Mesendoderm (in vitro differentiated cells): ENCODE measurements at regions not wholly inside any gene's neighbourhood (a gene's known extent, or its start where the extent isn't known, plus 50 kb on each side); places are given as distances from the start of the nearest gene placed in this dataset.
"Not testable (repeated sequence)": the region's sequence is repeated elsewhere in the genome, so short reads cannot be mapped to it uniquely, and the experiment has no call there.

Source experiments
- DNase-seq: peaks from one replicate; pipeline ENCODE4 v3.0.0; 2013
- H2AK5ac ChIP-seq: 2 replicates; pipeline ENCODE4 v1.6.1; 2013; ENCODE audit warnings: low read length, inconsistent platforms
- H2BK120ac ChIP-seq: 2 replicates; pipeline ENCODE4 v1.6.1; 2013; ENCODE audit warnings: low read depth, mild to moderate bottlenecking, low read length, moderate library complexity, mixed read lengths
- H2BK15ac ChIP-seq: replicated peaks from 2 replicates; pipeline ENCODE4 v1.6.1; 2013; ENCODE audit warnings: low read depth, mild to moderate bottlenecking, moderate library complexity
- H2BK5ac ChIP-seq: 2 replicates; pipeline ENCODE4 v1.6.1; 2013; ENCODE audit warnings: low read length, inconsistent platforms
- H3K18ac ChIP-seq: 2 replicates; pipeline ENCODE4 v1.6.1; 2013; ENCODE audit warnings: mild to moderate bottlenecking, low read length, mixed read lengths
- H3K23ac ChIP-seq: one replicate; pipeline ENCODE4 v1.6.1; 2013; ENCODE audit warnings: low read length
- H3K27ac ChIP-seq: 2 replicates; pipeline ENCODE4 v1.5.1; 2013; ENCODE audit warnings: low read depth, mild to moderate bottlenecking, inconsistent platforms, low read length, moderate library complexity
- H3K27me3 ChIP-seq: 2 replicates; pipeline ENCODE4 v1.6.1; 2013; ENCODE audit warnings: low read length, control low read depth, mild to moderate bottlenecking, inconsistent platforms; ENCODE audit not compliant: insufficient read depth, poor library complexity
- H3K36me3 ChIP-seq: 2 replicates; pipeline ENCODE4 v1.6.1; 2013; ENCODE audit warnings: low read length, inconsistent platforms; ENCODE audit not compliant: control insufficient read depth, insufficient read depth
- H3K4ac ChIP-seq: one replicate; pipeline ENCODE4 v1.6.1; 2013; ENCODE audit warnings: low read depth, mild to moderate bottlenecking, low read length, moderate library complexity
- H3K4me1 ChIP-seq: 2 replicates; pipeline ENCODE4 v1.6.1; 2013; ENCODE audit warnings: low read depth, low read length, inconsistent platforms; ENCODE audit not compliant: control insufficient read depth
- H3K4me2 ChIP-seq: 2 replicates; pipeline ENCODE4 v1.6.1; 2013; ENCODE audit warnings: low read length
- H3K4me3 ChIP-seq: 2 replicates; pipeline ENCODE4 v1.5.1; 2013; ENCODE audit warnings: mild to moderate bottlenecking, low read length
- H3K56ac ChIP-seq: one replicate; pipeline ENCODE4 v1.6.1; 2013; ENCODE audit warnings: low read length
- H3K79me1 ChIP-seq: 2 replicates; pipeline ENCODE4 v1.6.1; 2013; ENCODE audit warnings: low read length, inconsistent platforms
- H3K79me2 ChIP-seq: 2 replicates; pipeline ENCODE4 v1.6.1; 2013; ENCODE audit warnings: mild to moderate bottlenecking, low read length; ENCODE audit not compliant: control insufficient read depth, insufficient read depth
- H3K9ac ChIP-seq: 2 replicates; pipeline ENCODE4 v1.6.1; 2013; ENCODE audit warnings: low read length, inconsistent platforms
- H4K5ac ChIP-seq: one replicate; pipeline ENCODE4 v1.6.1; 2013; ENCODE audit warnings: low read length
- H4K8ac ChIP-seq: one replicate; pipeline ENCODE4 v1.6.1; 2013; ENCODE audit warnings: low read depth, mild to moderate bottlenecking, control low read depth, low read length, moderate library complexity
- WGBS: extraction: QIAGEN DNeasy Blood & Tissue Kit; methylation state at CpG from one replicate; pipeline ENCODE4 v1.1.7; 2013; ENCODE audit warnings: low lambda C conversion rate, missing lambda C conversion rate; ENCODE audit not compliant: insufficient coverage; ENCODE audit errors: extremely low coverage; 5-methylcytosine and 5-hydroxymethylcytosine counted together

- Histone ChIP-seq H4K5ac (no peak overlapping the region), H3K23ac (no peak overlapping the region), H3K56ac (no peak overlapping the region), H3K36me3 (no peaks in the 10 kb centered on the region), H3K4ac (no peak overlapping the region), H4K8ac (no peak overlapping the region), H2BK15ac (no peak overlapping the region), H2AK5ac (no peak overlapping the region), H3K79me1 (no peaks in the 10 kb centered on the region), H3K27me3 (no peaks in the 10 kb centered on the region), H3K79me2 (no peaks in the 10 kb centered on the region), H3K4me2 (no peak overlapping the region), H3K4me1 (no peaks in the 10 kb centered on the region), H3K27ac (no peak overlapping the region), H3K18ac (no peak overlapping the region), H2BK120ac (no peak overlapping the region), H3K4me3 (no peak overlapping the region), H3K9ac (no peak overlapping the region), H2BK5ac (no peak overlapping the region)
- no CpG with 5 or more reads among the region's 1 CpG for WGBS
- DNase-seq: no peak
These were observed 468.5 kb upstream of the PIK3R1 start for GRCh38 chr5:67747096-67747495.

GRCh38 chr5:67746608-67747007, 468.9 kb upstream of the PIK3R1 start:
- not testable (repeated sequence) for H3K23ac ChIP-seq, H4K8ac ChIP-seq, H3K56ac ChIP-seq, H2BK120ac ChIP-seq, H3K79me1 ChIP-seq, H2BK15ac ChIP-seq, DNase-seq, H3K36me3 ChIP-seq, H3K79me2 ChIP-seq, H3K27me3 ChIP-seq, H3K4ac ChIP-seq, H3K9ac ChIP-seq, H3K4me1 ChIP-seq, H2AK5ac ChIP-seq, H3K4me3 ChIP-seq, H3K27ac ChIP-seq, H2BK5ac ChIP-seq, H3K4me2 ChIP-seq, H4K5ac ChIP-seq, H3K18ac ChIP-seq
- WGBS: no CpG with 5 or more reads among the region's 9 CpGs

DNA sequence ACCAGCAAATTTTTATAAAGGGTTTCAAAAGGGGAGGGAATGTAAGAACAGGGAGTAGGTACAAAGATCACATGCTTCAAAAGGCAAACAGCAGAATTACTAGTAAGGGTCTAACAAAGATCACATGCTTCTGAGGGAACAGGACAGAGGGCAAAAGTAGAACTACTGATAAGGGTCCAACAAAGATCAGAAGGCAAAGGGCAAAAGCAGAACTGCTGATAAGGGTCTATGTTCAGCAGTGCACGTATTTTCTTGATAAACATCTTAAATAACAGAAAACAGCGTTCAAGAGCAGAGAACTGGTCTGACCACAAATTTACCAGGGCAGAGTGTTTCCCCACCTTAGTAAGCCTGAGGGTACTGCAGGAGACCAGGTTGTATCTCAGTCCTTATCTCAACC, 469.5 kb upstream of the PIK3R1 start:
- Histone ChIP-seq H3K79me1 (no peaks in the 10 kb centered on the region), H3K4ac (no peak overlapping the region), H3K36me3 (no peaks in the 10 kb centered on the region), H3K4me1 (no peaks in the 10 kb centered on the region), H2AK5ac (no peak overlapping the region), H2BK15ac (no peak overlapping the region), H3K4me3 (no peak overlapping the region), H3K9ac (no peak overlapping the region), H3K18ac (no peak overlapping the region), H3K4me2 (no peak overlapping the region), H3K27me3 (no peaks in the 10 kb centered on the region), H3K23ac (no peak overlapping the region), H4K8ac (no peak overlapping the region), H4K5ac (no peak overlapping the region), H3K56ac (no peak overlapping the region), H2BK120ac (no peak overlapping the region), H2BK5ac (no peak overlapping the region), H3K27ac (no peak overlapping the region), H3K79me2 (no peaks in the 10 kb centered on the region)
- no peak for DNase-seq
- no CpG with 5 or more reads among the region's 2 CpGs for WGBS

DNA sequence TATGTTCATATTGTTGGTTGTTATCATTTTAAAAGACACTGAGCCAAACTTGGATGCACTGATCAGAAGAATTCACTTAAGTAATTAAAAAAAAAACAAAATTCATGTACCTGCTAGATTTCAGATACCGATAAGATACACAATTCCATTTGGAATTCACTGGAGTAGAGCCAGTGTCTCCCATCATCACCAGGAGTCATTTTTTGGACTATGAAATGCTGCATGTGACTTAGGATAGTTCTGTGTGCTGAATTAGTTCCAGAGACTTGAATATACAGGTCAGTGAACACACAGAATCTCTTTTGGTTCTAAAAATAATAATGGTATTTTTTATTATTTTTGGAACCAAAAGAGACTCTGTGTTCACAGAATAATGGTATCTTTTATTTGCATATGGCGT, 482.6 kb upstream of the PIK3R1 start:
- no peak overlapping the region for H3K4ac ChIP-seq
- no peak overlapping the region for H3K4me2 ChIP-seq
- no peak overlapping the region for H3K56ac ChIP-seq
- H3K23ac ChIP-seq: no peak overlapping the region
- H3K4me1 ChIP-seq: peaks cover 2% of the 10 kb centered on the region
- no peak overlapping the region for H3K4me3 ChIP-seq
- no peaks in the 10 kb centered on the region for H3K27me3 ChIP-seq
- H3K36me3 ChIP-seq: no peaks in the 10 kb centered on the region
- no peak overlapping the region for H2BK120ac ChIP-seq
- WGBS: no CpG with 5 or more reads among the region's 2 CpGs
- H4K8ac ChIP-seq: no peak overlapping the region
- no peak overlapping the region for H4K5ac ChIP-seq
- no peak overlapping the region for H3K27ac ChIP-seq
- no peaks in the 10 kb centered on the region for H3K79me2 ChIP-seq
- no peak overlapping the region for H3K9ac ChIP-seq
- H3K79me1 ChIP-seq: no peaks in the 10 kb centered on the region
- H2BK5ac ChIP-seq: no peak overlapping the region
- no peak overlapping the region for H3K18ac ChIP-seq
- no peak for DNase-seq
- no peak overlapping the region for H2AK5ac ChIP-seq
- no peak overlapping the region for H2BK15ac ChIP-seq

- no peak overlapping the region for H3K56ac ChIP-seq
- no peak overlapping the region for H4K5ac ChIP-seq
- no peak overlapping the region for H3K23ac ChIP-seq
- H3K9ac ChIP-seq: no peak overlapping the region
- H3K27me3 ChIP-seq: no peaks in the 10 kb centered on the region
- H2AK5ac ChIP-seq: no peak overlapping the region
- peaks cover 2% of the 10 kb centered on the region for H3K4me1 ChIP-seq
- H3K4me3 ChIP-seq: no peak overlapping the region
- H2BK15ac ChIP-seq: no peak overlapping the region
- no peak overlapping the region for H3K18ac ChIP-seq
- H2BK120ac ChIP-seq: no peak overlapping the region
- H3K27ac ChIP-seq: no peak overlapping the region
- H3K36me3 ChIP-seq: no peaks in the 10 kb centered on the region
- no peak overlapping the region for H3K4me2 ChIP-seq
- no peak overlapping the region for H4K8ac ChIP-seq
- DNase-seq: no peak
- H3K79me2 ChIP-seq: no peaks in the 10 kb centered on the region
- no peak overlapping the region for H3K4ac ChIP-seq
- H3K79me1 ChIP-seq: no peaks in the 10 kb centered on the region
- no peak overlapping the region for H2BK5ac ChIP-seq
These were observed 483.1 kb upstream of the PIK3R1 start for GRCh38 chr5:67732471-67732870.

GRCh38 chr5:67731886-67732285, 483.7 kb upstream of the PIK3R1 start:
- Histone ChIP-seq H3K4me3 (no peak overlapping the region), H3K18ac (no peak overlapping the region)
- no CpG with 5 or more reads among the region's 2 CpGs for WGBS

More at GRCh38 chr5:67731886-67732285, 483.7 kb upstream of the PIK3R1 start:
- Histone ChIP-seq H4K5ac (no peak overlapping the region), H2BK5ac (no peak overlapping the region), H3K36me3 (no peaks in the 10 kb centered on the region), H2BK120ac (no peak overlapping the region), H3K79me1 (no peaks in the 10 kb centered on the region), H3K27me3 (no peaks in the 10 kb centered on the region), H3K56ac (no peak overlapping the region), H3K79me2 (no peaks in the 10 kb centered on the region), H3K4ac (no peak overlapping the region), H3K4me2 (no peak overlapping the region), H4K8ac (no peak overlapping the region), H3K4me1 (peaks cover 2% of the 10 kb centered on the region), H3K9ac (no peak overlapping the region), H2BK15ac (no peak overlapping the region), H2AK5ac (no peak overlapping the region), H3K23ac (no peak overlapping the region), H3K27ac (no peak overlapping the region)
- no peak for DNase-seq
